K562 (cell line): ENCODE measurements at regions not wholly inside any gene's neighbourhood (a gene's known extent, or its start where the extent isn't known, plus 50 kb on each side); places are given as distances from the start of the nearest gene placed in this dataset.

Source experiments
- ATF4 ChIP-seq: fragments of 450-650 bp; formaldehyde crosslinking; IDR thresholded peaks from 2 replicates; pipeline ENCODE4 v1.4.0; 2022; ENCODE audit warnings: mild to moderate bottlenecking, moderate library complexity
- EP300 ChIP-seq: IDR thresholded peaks from 2 replicates; pipeline ENCODE4 v1.6.1; 2012; ENCODE audit warnings: low read length, improper control_type of control experiment
- HEY1 ChIP-seq: fragments of 250-450 bp; sonication (Bioruptor Pico); IDR thresholded peaks from 2 replicates; pipeline ENCODE4 v1.5.0; 2020; ENCODE audit warnings: mild to moderate bottlenecking, moderate library complexity, borderline replicate concordance
- HMGXB4 ChIP-seq: sonication (generic); formaldehyde crosslinking; IDR thresholded peaks from 2 replicates; pipeline ENCODE4 v1.8.1; 2023; ENCODE audit warnings: mild to moderate bottlenecking, missing genetic modification reagents
- IRF2 ChIP-seq: sonication (generic); formaldehyde crosslinking; IDR thresholded peaks from 2 replicates; pipeline ENCODE4 v1.8.1; 2022; ENCODE audit warnings: mild to moderate bottlenecking, missing genetic modification reagents
- MCM5 ChIP-seq: fragments of 450-650 bp; IDR thresholded peaks from 2 replicates; pipeline ENCODE4 v1.6.1; 2016; ENCODE audit warnings: low read depth
- MLX ChIP-seq, 2 experiments: fragments of 450-650 bp in 1 of 2; sonication (generic) in 1 of 2; formaldehyde crosslinking; conservative IDR thresholded peaks; 2 replicates each; pipeline versions ENCODE4 v1.4.0 to v1.8.1; 2020 to 2022; ENCODE audit warnings: mild to moderate bottlenecking in 1 of 2, missing genetic modification reagents in 1 of 2
- SFPQ ChIP-seq: fragments of 200-400 bp; formaldehyde crosslinking; IDR thresholded peaks from 2 replicates; pipeline ENCODE4 v1.6.1; 2017; ENCODE audit warnings: mild to moderate bottlenecking, low read depth, low read length, moderate library complexity
- SMC3 ChIP-seq: conservative IDR thresholded peaks from 2 replicates; pipeline ENCODE4 v1.6.1; 2011; ENCODE audit warnings: low read depth, low read length, improper control_type of control experiment; ENCODE audit not compliant: insufficient read depth
- SREBF2 ChIP-seq: sonication (generic); formaldehyde crosslinking; IDR thresholded peaks from 2 replicates; pipeline ENCODE4 v1.4.0; 2020; ENCODE audit warnings: mild to moderate bottlenecking, missing genetic modification reagents
- TAF7 ChIP-seq: fragments of 450-650 bp; IDR thresholded peaks from 2 replicates; pipeline ENCODE4 v1.6.1; 2016; ENCODE audit warnings: missing genetic modification characterization, missing compliant biosample characterization
- ZC3H4 ChIP-seq: sonication (generic); formaldehyde crosslinking; IDR thresholded peaks from 2 replicates; pipeline ENCODE4 v1.9.0; 2021; ENCODE audit warnings: missing genetic modification reagents, borderline replicate concordance
- ZNF134 ChIP-seq: fragments of 250-450 bp; sonication (Bioruptor Pico); conservative IDR thresholded peaks from 2 replicates; pipeline ENCODE4 v1.4.0; 2020
- ZNF3 ChIP-seq: fragments of 250-450 bp; sonication (Bioruptor Pico); IDR thresholded peaks from 2 replicates; pipeline ENCODE4 v1.5.0; 2021; ENCODE audit warnings: mild to moderate bottlenecking, moderate library complexity
- ZNF512 ChIP-seq: IDR thresholded peaks from 2 replicates; pipeline ENCODE4 v1.6.1; 2016; ENCODE audit warnings: missing genetic modification characterization, missing compliant biosample characterization
- ZNF639 ChIP-seq, 2 experiments: fragments of 200-800 bp in 1 of 2; sonication (Bioruptor generic) in 1 of 2; sonication (generic) in 1 of 2; formaldehyde crosslinking in 1 of 2; IDR thresholded peaks in 1 of 2; conservative IDR thresholded peaks in 1 of 2; 2 replicates each; pipeline versions ENCODE4 v1.5.0 to v1.6.1; 2016 to 2020; ENCODE audit warnings: missing compliant biosample characterization in 1 of 2, missing genetic modification characterization in 1 of 2, missing genetic modification reagents in 1 of 2
- ZNF717 ChIP-seq: fragments of 250-450 bp; sonication (Bioruptor Pico); IDR thresholded peaks from 2 replicates; pipeline ENCODE4 v1.5.0; 2021
- TF ChIP-seq, protein P1 (sequence below): fragments of 250-450 bp; sonication (Bioruptor Pico); IDR thresholded peaks from 2 replicates; pipeline ENCODE4 v1.8.0; 2022; ENCODE audit warnings: moderate library complexity, mild to moderate bottlenecking, inconsistent platforms

DNA sequence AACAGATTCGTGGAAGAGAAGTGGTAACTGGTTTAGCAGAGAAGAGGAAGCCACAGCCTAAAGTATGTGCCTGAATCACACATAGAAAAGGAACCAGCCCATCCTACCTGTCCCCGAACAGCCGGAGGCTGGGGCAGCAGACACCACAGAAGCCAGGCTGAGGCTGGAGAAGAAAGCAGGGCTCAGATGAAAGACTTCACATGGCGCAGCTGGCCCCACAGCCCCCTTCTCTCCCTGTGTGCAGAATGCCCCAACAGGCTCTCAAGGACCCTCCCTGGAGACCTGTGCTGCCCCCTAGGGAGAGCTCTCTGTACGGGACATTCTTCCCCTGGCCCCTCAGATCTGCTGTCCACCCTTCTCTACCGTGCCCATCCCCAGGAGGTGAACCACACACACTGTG lies 83.5 kb upstream of the RAB12 start (continued):
- TF ChIP-seq MLX (CRISPR knock-in tag; conservative IDR thresholded peaks at IDR 0.05) (no peak), HEY1 (CRISPR knock-in tag) (no peak), MCM5 (no peak), ATF4 (CRISPR knock-in tag) (no peak), ZNF639 (CRISPR knock-in tag; conservative IDR thresholded peaks at IDR 0.05 in 1 of 2, IDR thresholded peaks at IDR 0.05 in 1 of 2) (no peak), EP300 (no peak), SFPQ (no peak), SMC3 (0 out of 2 replicates have a peak, but pooled peaks have one; percentile 7), ZNF134 (CRISPR knock-in tag) (no peak), SREBF2 (CRISPR knock-in tag) (no peak), TAF7 (tag) (no peak), IRF2 (no peak), ZNF3 (no peak), ZNF717 (no peak), ZNF512 (tag) (no peak), HMGXB4 (no peak), ZC3H4 (CRISPR knock-in tag) (no peak)
- TF ChIP-seq, protein P1, sequence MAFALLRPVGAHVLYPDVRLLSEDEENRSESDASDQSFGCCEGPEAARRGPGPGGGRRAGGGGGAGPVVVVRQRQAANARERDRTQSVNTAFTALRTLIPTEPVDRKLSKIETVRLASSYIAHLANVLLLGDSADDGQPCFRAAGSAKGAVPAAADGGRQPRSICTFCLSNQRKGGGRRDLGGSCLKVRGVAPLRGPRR, result no peak
